MCF 10A (cell line): ENCODE measurements at regions not wholly inside any gene's neighbourhood (a gene's known extent, or its start where the extent isn't known, plus 50 kb on each side); places are given as distances from the start of the nearest gene placed in this dataset.

Experiments used
- BruUV-seq: library from RNA; stranded (reverse); fragments of 400-500 nt; replicated peaks from 2 replicates; lab custom pipeline; 2021; lab: Mats Ljungman, UMichigan
- CTCF ChIA-PET: fragments of 300-600 bp; sonication (Branson Sonifier 250); formaldehyde crosslinking; extraction: SDS; loops from one replicate; lab custom pipeline; 2021; ENCODE audit warnings: antibody characterized with exemption, inconsistent platforms; lab: Yijun Ruan, JAX
- POLR2A ChIA-PET: fragments of 300-600, 350-650 bp; sonication (Branson Sonifier 250); formaldehyde crosslinking; extraction: SDS; loops from one replicate; lab custom pipeline; 2020; ENCODE audit warnings: antibody characterized with exemption, inconsistent platforms; lab: Yijun Ruan, JAX
- DNase-seq: peaks from one replicate; pipeline ENCODE4 v3.0.0-alpha.2; 2018; ENCODE audit not compliant: unreplicated experiment
- H3K27ac Mint-ChIP-seq: one replicate; pipeline ENCODE4 v1.8.0; 2022; ENCODE audit warnings: mild to moderate bottlenecking, low read depth, mixed read lengths; ENCODE audit not compliant: unreplicated experiment
- H3K27me3 Mint-ChIP-seq: one replicate; pipeline ENCODE4 v1.8.0; 2022; ENCODE audit warnings: mixed read lengths; ENCODE audit not compliant: insufficient read depth, unreplicated experiment
- H3K36me3 Mint-ChIP-seq: one replicate; pipeline ENCODE4 v1.8.0; 2022; ENCODE audit warnings: mild to moderate bottlenecking, moderate library complexity, mixed read lengths; ENCODE audit not compliant: insufficient read depth, unreplicated experiment
- H3K4me1 Mint-ChIP-seq: one replicate; pipeline ENCODE4 v1.8.0; 2022; ENCODE audit warnings: mixed read lengths; ENCODE audit not compliant: insufficient read depth, unreplicated experiment
- H3K4me3 Mint-ChIP-seq: one replicate; pipeline ENCODE4 v1.8.0; 2022; ENCODE audit warnings: mild to moderate bottlenecking, moderate library complexity, mixed read lengths; ENCODE audit not compliant: unreplicated experiment
- H3K9me3 Mint-ChIP-seq: one replicate; pipeline ENCODE4 v1.8.0; 2022; ENCODE audit warnings: mixed read lengths; ENCODE audit not compliant: unreplicated experiment
- intact Hi-C: fragments of 100-400 bp; cut with micrococcal nuclease; formaldehyde crosslinking; loops from 2 replicates; pipeline ENCODE4 v1.14.1; 2022
- TF ChIP-seq, protein P1 (sequence below): fragments of 200-600 bp; IDR thresholded peaks from one replicate; pipeline ENCODE4 v1.8.0; 2022; ENCODE audit warnings: antibody characterized with exemption, mild to moderate bottlenecking; ENCODE audit not compliant: unreplicated experiment

DNA sequence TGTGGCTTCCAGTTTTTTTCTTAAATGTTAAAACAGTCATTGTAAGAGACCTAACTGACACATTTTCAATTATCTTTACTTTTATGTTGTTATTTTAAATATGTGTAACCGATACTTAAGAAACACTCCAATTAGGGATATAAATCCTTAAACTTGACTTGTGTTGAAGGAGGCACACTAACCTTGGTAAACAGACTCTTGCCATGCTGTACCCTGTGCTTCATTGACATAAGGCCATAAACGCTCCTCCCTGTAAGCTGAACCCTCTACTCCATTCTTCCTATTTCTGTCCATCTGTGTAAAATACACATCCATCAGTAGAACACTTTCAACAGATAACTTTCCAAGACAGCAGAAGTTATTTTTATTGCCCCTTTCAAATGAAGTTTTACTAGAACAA lies 780.5 kb upstream of the FAM98A start:
- DNase-seq, result no peak
- Mint-ChIP-seq H3K4me1 (no peaks in the 10 kb centered on the region), H3K27me3 (no peaks in the 10 kb centered on the region), H3K27ac (no peak overlapping the region), H3K9me3 (no peaks in the 10 kb centered on the region), H3K4me3 (no peak overlapping the region), H3K36me3 (no peaks in the 10 kb centered on the region)
- no TSS peak for BruUV-seq
- intact Hi-C loops, result no loop called here
- TF ChIP-seq, protein P1, sequence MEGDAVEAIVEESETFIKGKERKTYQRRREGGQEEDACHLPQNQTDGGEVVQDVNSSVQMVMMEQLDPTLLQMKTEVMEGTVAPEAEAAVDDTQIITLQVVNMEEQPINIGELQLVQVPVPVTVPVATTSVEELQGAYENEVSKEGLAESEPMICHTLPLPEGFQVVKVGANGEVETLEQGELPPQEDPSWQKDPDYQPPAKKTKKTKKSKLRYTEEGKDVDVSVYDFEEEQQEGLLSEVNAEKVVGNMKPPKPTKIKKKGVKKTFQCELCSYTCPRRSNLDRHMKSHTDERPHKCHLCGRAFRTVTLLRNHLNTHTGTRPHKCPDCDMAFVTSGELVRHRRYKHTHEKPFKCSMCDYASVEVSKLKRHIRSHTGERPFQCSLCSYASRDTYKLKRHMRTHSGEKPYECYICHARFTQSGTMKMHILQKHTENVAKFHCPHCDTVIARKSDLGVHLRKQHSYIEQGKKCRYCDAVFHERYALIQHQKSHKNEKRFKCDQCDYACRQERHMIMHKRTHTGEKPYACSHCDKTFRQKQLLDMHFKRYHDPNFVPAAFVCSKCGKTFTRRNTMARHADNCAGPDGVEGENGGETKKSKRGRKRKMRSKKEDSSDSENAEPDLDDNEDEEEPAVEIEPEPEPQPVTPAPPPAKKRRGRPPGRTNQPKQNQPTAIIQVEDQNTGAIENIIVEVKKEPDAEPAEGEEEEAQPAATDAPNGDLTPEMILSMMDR, result no peak
- ChIA-PET CTCF (no interaction called here), POLR2A (no interaction called here)

DNA sequence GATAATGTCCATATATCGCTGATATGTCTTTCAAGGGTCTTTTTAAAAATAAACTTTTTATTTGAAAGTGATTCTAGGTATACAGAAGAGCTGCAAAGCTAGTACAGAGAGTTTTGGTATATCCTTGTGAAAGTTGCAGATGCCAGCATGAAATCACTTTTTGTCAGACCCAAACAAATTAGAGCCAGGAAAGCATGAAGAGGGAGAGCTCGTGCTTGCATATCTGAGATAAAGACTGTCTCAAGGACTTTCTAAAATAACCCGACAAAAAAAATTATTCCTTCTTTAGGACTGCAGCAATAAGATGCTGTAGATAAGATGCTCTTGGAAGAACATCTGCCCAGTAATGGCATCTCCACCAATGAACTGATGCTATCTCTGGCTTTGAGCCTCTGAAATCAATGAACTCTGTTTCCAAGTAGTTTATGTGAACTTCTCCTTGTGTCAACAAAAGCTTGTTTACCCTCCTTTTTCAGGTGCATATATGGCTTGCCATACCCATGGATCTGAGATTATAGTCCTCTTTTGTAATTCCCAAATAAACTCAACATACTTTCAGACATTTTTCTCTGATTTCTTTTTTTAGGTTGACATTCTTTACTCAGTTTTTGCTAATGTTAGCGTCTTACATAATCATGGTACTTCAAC lies 774.6 kb upstream of the FAM98A start:
- ChIA-PET POLR2A (no interaction called here), CTCF (no interaction called here)
- Mint-ChIP-seq H3K27ac (no peak overlapping the region), H3K27me3 (peaks cover 15% of the 10 kb centered on the region), H3K4me1 (no peaks in the 10 kb centered on the region), H3K9me3 (no peaks in the 10 kb centered on the region), H3K36me3 (no peaks in the 10 kb centered on the region), H3K4me3 (no peak overlapping the region)
- BruUV-seq, result no TSS peak
- no peak for DNase-seq
- TF ChIP-seq, protein P1, result no peak
- intact Hi-C loops, result no loop called here

DNA sequence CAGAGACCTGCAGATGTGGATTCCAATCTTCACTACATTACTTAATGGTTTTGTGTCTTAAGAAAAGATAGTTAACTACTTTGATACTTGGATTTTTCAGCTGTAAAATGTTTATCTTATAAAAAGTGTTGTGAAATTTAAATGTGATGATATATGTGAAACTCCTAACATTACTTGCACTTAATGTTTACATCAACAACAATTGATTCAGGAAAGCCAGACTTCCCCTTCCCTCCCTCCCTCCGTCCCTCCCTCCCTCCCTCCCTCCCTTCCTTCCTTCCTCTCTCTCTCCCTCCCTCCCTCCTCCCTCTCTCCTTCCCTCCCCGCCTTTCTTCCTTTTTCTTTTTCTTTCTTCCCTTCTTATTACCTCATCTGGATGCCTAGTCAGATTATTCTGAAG lies 773.9 kb upstream of the FAM98A start:
- intact Hi-C loops, result no loop called here
- DNase-seq, result no peak
- Mint-ChIP-seq H3K9me3 (no peaks in the 10 kb centered on the region), H3K4me3 (no peak overlapping the region), H3K36me3 (no peaks in the 10 kb centered on the region), H3K27me3 (peaks cover 22% of the 10 kb centered on the region), H3K4me1 (no peaks in the 10 kb centered on the region), H3K27ac (no peak overlapping the region)
- TF ChIP-seq, protein P1, result no peak
- ChIA-PET POLR2A (no interaction called here), CTCF (no interaction called here)
- BruUV-seq, result no TSS peak

- ChIA-PET CTCF (interaction anchor here (0.6 to 0.7 kb wide), 2 partner anchors 199 to 1866 kb away, joined by 3 read pairs; no protein-coding TSS in a partner anchor), POLR2A (no interaction called here)
- Mint-ChIP-seq H3K36me3 (no peaks in the 10 kb centered on the region), H3K27me3 (peaks cover 30% of the 10 kb centered on the region), H3K4me1 (no peaks in the 10 kb centered on the region), H3K27ac (no peak overlapping the region), H3K9me3 (no peaks in the 10 kb centered on the region), H3K4me3 (no peak overlapping the region)
- intact Hi-C loops, result no loop called here
- no peak for DNase-seq
- BruUV-seq, result no TSS peak
- TF ChIP-seq, protein P1, result no peak
Observed at GRCh38 chr2:34371711-34372110, 772.6 kb upstream of the FAM98A start.
